ENCODE measurements at regions not wholly inside any gene's neighbourhood (a gene's known extent, or its start where the extent isn't known, plus 50 kb on each side); places are given as distances from the start of the nearest gene placed in this dataset.

GRCh38 chr6:7468382-7469081, 72.9 kb upstream of the DSP start:
- Mint-ChIP-seq H3K4me3 (no peak overlapping the region), H3K9me3 (no peaks in the 10 kb centered on the region), H3K36me3 (ENCODE audit: low read depth) (no peaks in the 10 kb centered on the region), H3K4me1 (no peaks in the 10 kb centered on the region; the same call in 2 of the 3 replicates), H3K27ac (no peak overlapping the region), H3K27me3 (ENCODE audit: insufficient read depth, low read depth, poor library complexity) (peaks cover 2% of the 10 kb centered on the region)
- DNase-seq (ENCODE audit: low spot score) (no peak), ATAC-seq (no peak; the same call in 2 of the 3 replicates)
- Histone ChIP-seq H3K4me3 (no peak overlapping the region), H4K20me1 (replicated peaks; ENCODE audit: insufficient read depth) (no peaks in the 10 kb centered on the region), H3K36me3 (ENCODE audit: insufficient read depth) (no peaks in the 10 kb centered on the region), H3K27ac (ENCODE audit: low read depth) (no peak overlapping the region), H3K4me1 (ENCODE audit: insufficient read depth) (peaks cover 4% of the 10 kb centered on the region), H3F3A (replicated peaks; ENCODE audit: low read depth) (no peaks in the 10 kb centered on the region), H3K79me2 (replicated peaks; ENCODE audit: insufficient read depth) (no peaks in the 10 kb centered on the region), H3K27me3 (ENCODE audit: insufficient read depth) (no peaks in the 10 kb centered on the region), H3K4me2 (no peak overlapping the region), H2AFZ (peak overlapping the region; percentile 78), H3K9me2 (ENCODE audit: insufficient read depth) (peaks cover 5% of the 10 kb centered on the region; the same call in 1 of the 2 replicates)
- no peak for TF ChIP-seq CREB1 (CRISPR knock-in tag; IDR thresholded peaks at IDR 0.05; ENCODE audit: low read depth)
- no peak for TF ChIP-seq JUNB (IDR thresholded peaks at IDR 0.05; ENCODE audit: unreplicated experiment)
- no peak for TF ChIP-seq ZNF331 (CRISPR knock-in tag; IDR thresholded peaks at IDR 0.05; ENCODE audit: low read depth)
- TF ChIP-seq ZNF462 (CRISPR knock-in tag; IDR thresholded peaks at IDR 0.05): no peak
- TF ChIP-seq REST (IDR thresholded peaks at IDR 0.05; ENCODE audit: unreplicated experiment): no peak
- no peak for TF ChIP-seq EZH2phosphoT487 (IDR thresholded peaks at IDR 0.05; ENCODE audit: unreplicated experiment)
- no peak for TF ChIP-seq POLR2AphosphoS5 (IDR thresholded peaks at IDR 0.05; ENCODE audit: low read depth)
